Hematopoietic multipotent progenitor cell treated with erythropoietin and hydrocortisone succinate and interleukin-3 and kit ligand, for 8 days (in vitro differentiated cells): ENCODE measurements at regions not wholly inside any gene's neighbourhood (a gene's known extent, or its start where the extent isn't known, plus 50 kb on each side); places are given as distances from the start of the nearest gene placed in this dataset.
"Not testable (repeated sequence)": the region's sequence is repeated elsewhere in the genome, so short reads cannot be mapped to it uniquely, and the experiment has no call there.

Experiments
- DNase-seq: peaks from one replicate; pipeline ENCODE4 v3.0.0-alpha.2; 2015

DNA sequence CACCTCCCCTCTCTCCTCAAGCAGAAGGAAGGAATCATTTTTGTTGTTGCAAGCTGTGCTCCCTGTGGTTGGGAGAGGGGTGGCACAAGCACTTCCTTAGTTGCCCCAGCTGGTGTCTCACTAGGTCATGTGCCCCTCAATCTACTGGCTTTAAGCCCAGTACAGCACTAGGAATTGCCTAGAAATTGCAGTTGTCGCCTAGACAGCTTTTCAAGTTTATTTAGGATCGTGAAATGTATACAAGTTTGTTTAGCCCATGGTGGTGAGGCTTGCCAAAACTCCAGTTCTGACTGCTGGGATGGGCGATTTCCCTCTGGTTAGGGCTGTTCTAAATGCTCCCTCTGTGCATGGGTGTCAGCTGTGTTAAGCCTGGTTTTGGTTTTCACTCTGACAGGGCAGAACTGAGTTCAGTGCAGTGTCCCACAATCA lies 126.8 kb upstream of the ZNF644 start:
- peak; percentile 8 for DNase-seq

DNA sequence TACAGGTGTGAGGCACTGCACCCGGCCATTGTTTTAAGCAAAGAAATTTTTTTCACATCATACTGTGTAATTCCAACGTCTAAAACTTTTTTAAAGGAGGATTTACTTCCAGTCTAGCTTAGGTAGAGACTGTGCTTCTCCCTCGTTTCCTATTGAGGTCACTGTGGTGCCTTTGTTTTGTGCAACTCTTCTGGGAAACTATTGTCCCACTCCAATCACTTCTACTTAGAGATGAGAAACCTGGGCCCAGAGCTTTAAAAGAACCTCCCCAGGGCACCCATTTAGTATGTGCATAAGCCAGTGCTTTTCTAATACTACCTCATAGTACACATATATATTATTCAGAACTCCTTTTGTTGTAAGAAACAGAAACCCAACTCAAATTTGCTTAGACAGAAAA lies 120.0 kb upstream of the ZNF644 start:
- DNase-seq: no peak

DNA sequence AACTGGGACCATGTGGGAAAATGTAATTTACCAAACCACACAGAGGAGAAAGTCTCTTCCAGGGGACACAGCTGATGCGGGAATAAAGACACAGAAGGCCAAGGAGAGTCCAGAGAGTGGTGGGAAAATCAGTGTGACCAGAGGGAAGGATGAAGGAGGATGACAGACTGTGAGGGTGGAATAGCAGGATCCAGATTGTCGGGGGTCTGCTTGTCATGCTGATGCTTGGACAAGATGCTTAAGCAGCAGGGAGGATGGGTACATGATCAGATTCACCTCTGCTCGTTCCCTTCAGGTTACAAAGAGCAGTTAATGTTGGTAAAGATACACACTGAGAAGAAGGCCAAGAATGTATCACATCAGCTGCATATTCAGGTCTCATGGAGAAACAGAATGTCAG lies 117.1 kb upstream of the ZNF644 start:
- DNase-seq: no peak

DNA sequence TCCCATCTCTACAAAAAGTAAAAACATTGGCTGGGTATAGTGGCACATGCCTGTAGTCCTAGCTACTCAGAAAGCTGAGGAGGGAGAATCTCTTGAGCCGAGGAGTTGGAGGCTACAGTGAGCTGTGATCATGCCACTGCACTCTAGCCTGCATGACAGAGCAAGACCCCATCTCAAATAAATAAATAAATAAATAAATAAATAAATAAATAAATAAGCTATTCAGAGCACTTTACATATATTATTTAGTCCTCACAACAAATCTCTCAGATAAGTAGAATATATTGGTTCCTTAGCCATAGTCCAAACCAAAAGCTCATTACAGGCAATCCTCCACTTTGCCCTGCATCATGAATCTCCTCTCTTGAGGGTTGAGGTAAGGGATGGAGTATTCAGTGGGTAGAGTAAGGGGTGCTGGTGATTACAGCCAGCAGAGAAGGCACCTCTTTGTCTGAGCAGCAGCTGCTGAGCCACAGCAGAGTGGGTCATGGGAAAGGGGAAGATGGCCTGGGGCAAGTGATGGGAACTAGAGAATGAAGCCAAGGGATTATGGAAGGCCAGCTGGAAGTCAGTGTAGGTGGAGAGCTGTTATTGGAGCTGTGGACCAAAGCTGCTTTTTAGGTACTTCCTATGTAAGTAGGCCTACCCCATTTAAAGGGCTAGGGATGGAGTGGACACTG lies 115.5 kb upstream of the ZNF644 start:
- no peak for DNase-seq

DNA sequence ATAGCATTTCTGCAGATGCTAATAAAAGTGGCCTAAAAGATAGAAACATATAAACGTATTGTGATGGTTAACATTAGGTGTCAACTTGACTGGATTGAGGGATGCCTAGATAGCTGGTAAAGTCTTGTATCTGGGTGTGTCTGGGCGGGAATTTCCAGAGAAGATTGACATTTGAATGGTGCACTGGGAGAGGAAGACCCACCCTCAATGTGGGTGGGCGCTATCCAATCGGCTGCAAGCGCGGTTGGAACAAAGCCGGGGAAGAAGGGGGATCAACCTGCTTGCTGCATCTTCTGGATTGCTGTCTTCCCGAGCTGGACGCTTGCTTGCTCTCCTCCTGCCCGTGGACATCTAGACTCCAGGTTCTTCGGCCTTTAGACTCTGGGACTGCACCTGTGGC lies 114.0 kb upstream of the ZNF644 start:
- no peak for DNase-seq

DNA sequence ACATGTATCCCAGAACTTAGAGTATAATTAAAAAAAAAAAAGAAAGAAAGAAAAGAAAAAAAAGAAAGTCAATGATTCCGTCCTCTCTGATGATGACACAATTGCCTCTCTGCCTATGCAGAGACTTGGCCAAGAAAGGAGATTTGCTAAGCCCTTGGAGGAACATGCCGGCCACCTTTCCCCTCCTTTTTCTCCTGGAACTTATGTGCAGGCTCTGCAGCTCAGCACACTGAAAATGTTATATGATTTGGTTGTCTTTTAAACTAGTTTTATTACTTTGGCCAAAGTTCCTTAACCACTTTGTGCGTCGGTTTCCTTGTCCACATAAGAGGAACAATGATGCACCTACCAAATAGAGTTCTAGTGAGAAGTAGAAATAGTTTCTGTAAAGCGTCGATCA lies 111.4 kb upstream of the ZNF644 start:
- no peak for DNase-seq

DNA sequence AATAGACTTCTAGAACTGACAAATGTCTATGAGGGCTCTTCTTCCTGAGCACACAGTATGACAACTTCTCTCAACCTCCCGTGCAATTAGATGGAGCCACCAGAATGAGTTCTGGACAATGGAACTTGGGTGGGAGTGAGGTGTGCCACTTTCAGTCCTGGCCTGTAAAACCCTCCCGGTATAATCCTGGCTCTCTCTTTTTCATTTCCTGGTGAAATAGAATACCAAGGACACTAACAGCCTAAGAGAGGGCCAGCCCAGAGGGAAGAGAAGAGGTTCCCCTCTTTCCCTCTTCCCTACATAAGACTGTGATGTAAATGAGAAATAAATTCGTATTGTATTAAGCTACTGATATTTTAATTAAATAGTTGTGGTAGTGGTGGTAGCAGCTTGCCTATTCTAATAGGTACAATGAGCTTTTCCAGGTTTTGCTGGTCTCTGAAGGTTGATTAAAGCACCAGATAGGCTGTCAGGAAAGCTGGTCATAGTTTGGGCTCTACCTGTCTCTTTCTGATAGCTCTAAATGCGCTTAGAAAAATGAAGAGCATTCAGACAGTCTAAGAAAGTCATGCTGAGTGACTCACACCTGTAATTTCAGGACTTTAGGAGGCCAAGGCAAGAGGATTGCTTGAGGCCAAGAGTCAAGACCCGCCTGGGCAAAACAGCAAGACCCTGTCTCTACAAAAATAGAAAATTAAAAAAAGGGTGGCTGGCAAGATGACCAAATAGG lies 108.6 kb upstream of the ZNF644 start:
- no peak for DNase-seq

DNA sequence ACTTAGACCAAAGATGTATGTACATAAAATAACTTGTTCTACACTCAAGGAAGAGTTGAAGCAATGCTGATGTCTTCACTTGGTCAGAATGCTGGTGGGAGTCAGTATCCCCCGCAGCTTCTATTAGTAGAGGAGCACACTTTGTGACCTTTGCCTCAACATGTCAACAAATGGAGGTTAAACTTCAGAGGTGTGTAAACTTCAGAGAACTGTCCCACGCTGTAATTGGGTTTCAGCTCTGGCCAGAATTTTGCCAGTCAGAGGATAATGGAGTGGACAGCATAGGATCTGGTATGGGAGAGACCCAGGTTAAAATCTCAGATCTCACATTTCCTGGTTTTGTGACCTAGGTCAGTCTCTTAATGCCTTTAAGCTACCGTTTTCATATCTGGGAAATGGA lies 107.6 kb upstream of the ZNF644 start:
- DNase-seq: no peak

DNA sequence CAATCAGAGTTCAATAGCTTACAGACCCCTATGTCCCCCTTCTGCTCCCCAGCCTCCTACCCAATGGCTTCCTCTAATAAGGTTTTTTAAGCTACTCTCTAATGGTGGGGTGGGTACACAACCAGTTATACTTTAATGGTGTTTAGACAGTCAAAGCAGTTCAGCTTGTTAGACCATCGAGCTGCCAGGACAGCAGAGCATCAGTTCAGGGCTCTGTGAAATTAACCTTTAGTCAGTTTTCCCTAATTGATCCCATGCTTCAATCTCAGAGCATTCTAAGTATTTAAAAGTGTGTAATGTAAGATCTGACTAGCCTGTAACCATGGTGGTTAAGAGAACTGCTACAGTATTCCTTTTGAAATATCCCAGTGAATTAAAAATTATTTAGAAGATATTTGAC lies 107.2 kb upstream of the ZNF644 start:
- no peak for DNase-seq

DNA sequence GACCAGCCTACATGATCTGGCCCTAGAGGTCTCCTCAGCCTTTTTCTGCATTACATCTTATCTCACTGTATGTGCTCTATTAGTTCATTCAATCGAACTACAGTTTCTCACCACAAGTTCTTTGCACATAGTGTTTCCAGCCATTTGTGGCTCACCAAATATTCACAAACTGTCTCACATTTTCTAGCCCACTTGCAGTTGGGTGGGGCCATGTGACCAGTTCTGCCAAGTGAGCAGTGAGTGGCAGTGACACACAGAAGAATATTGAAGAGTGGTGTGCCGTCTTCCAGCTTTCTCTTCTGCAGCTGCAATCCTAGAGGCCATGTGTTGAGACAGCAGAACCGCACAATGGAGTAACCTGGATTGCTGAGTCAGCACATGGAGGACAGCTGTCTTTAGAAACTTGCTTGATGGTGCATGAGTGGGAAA lies 103.2 kb upstream of the ZNF644 start:
- no peak for DNase-seq

DNA sequence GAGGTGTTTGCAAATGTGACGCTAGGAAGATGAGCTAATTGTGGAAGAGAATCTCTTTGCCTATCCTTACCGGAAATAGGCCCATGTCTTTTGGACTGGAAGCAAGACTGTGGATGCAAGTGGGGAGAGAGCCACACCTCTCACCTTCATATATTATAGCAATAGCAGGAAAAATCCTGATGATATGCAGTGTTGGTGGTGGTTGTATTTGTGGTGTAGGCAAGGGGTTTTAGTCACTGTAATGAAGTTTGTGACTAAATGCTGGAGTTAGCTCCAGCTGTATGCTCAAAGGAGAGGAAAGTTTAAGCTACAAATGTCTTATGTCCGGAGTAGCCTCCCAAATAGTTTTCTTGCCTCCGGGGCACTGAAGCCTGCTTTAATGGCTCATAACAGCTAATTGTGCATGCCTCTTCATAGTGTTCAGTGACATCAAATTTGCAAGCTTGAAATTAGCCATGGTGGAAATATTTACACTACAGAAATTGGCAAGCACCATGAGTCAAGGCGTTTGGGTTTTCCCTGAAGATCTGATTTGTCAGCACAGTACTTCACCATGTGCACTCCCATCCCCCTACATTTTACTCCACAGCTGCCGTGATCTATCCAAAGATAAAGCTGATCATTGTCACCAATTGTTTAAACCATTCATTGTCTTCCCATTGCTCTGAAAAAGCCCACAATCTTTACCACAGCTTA lies 102.6 kb upstream of the ZNF644 start:
- DNase-seq: no peak

DNA sequence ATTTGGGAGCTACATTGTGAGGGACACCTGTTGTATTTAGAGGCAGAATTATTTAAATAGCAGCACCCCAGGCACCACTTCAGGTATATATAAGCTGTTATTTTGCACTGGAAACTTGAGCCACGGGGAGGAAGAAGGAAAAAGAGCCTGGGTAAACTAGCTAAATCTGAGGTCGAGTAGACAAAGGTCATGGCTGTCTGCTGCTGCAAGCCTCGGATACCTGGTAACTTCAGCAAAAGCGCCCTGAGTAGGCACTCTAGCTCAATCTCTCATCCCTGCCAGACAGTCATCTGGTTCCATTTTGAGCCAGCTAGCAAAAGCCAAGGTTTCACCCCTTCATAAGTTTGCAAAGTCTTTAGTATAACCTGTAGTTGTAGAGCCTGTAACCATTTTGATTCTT lies 101.9 kb upstream of the ZNF644 start:
- DNase-seq: no peak

DNA sequence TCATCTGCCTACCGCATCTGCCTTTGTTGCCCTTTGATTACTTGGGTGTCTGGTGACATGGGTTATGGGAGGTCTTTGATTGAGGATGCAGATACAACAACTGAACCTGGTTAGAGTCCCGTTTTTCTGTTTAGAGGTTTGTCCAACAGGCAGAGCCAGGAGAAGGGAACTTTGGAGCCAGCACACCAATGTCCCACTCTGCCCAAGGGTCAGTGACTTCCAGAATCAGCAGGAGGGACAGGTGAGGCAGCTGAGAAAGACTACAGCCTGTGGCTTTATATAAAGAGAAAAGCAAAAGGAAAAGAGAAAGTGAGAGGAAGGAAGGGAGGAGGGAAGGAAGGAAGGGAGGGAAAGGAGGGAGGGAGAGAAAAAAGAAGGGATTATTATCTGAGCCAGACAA lies 101.5 kb upstream of the ZNF644 start:
- no peak for DNase-seq

DNA sequence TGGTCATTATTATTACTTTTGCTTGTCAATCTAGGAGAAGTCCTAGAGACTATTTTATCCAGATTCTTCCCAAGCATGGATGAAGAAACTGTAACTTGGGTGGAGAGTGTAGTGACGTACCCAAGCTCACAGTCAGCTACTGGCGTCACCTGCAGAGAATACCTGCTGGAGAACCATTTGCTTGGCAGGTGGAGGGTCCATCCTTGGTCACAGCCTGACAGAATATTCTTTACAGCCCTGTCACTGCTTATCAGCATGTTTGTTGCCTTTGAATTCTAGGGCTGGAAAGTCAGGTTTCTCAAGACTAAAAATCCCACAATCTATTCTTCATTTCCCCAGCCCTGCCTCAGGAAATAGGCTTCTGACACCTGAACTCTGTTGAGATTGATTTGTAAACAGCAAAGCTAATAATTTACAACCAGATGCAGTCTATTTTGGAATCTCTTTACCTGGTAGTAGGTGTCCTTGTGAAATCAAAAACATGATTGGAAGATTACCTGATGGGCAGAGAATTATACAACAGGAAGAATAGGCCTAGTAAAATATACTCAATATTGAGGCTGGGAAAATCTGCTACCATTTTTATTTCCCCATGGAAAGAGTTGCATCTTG lies 100.4 kb upstream of the ZNF644 start:
- no peak for DNase-seq

DNA sequence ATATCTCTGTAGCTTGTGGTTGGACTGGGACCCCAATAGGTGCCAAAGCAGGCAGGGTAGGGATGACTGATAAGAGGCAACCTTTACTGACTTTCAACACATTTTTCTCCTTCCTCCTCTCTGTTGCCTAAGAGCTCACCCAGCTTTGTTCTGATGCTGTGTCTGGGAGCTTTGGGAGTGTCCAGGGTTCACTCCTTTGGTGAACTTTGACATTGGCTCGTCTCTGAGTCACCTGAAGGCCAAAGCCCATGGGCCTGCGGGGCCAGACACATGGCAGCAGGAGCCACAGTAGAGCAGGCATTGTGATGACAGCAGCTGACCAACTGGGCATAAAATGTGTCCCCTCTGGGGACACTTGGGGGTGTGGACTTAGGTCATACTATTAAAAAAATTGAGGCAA lies 99.5 kb upstream of the ZNF644 start:
- no peak for DNase-seq

DNA sequence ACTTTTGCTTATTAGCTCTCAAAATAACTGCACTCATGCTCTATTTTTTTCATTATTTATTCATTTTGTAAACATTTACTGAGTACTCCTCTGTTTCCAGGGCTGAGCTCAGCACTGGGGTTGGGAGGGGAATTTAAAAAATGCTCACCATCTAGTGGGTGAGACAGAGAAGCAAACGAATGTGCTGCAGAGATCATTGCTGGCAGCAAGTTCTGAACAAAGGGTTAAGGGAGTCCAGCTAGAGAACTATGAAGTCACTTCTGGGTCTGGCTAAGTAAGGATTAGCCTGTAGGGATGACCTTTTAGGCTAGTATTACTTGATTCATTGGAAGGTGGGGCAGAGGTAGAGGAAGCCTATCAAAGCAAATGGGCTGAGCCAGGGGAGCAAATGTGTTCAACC lies 99.1 kb upstream of the ZNF644 start:
- DNase-seq: no peak

DNA sequence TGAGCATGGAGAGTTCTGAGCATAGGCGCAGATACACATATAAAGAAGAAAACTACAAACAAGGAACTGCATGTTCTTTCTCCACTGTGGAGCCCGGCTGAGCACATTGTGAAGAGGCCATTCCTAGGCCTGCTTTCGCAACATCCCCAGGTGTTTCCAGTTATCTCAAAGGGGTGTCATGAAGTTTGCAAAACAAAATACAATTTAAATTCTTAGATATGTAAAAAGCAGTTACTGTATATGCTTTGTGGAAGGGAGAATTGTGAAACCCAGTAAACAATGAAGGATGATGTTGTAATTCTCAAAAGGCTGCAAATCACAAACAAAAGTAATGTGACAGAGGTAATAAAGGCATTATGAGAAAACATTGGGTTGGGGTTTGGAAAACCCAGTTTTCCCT lies 98.6 kb upstream of the ZNF644 start:
- DNase-seq: no peak

DNA sequence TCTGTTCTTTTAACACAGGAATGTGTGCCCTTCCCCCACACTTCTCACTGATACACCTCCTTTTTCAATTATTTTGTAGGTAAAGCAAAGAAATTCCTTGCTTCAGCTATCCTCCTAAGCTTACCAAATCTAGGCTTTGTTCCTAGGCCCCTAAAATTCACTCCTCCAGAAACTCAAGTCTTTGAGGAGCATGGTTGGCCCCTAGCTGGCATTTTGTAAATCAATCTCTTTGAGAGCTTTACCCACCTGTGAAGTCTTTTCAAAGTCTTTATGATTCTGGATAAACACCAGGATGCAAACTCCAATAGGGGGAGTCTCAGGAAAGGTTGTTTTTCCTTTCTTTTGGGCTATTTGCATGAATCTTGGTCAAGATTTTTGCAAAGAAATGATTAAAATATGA lies 82.9 kb upstream of the ZNF644 start:
- no peak for DNase-seq

DNA sequence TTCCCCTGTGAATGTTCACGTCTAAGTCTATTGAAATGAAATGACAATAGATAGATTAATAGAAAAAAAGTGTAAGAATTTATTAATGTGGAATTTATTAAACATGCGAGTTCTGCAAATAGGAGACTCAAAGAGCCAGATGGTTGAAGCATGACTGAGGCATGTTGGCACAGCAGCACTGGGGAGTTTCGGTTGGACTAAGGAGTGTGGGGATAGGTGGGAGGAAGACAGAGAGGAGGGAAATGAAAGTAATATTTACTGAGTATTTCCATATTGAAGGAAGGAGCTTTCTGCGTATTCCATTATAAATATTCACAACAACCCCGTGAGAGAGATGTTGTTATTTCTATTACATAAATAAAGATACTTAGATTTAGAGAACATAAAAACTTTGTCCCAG lies 79.5 kb upstream of the ZNF644 start:
- DNase-seq: no peak

DNA sequence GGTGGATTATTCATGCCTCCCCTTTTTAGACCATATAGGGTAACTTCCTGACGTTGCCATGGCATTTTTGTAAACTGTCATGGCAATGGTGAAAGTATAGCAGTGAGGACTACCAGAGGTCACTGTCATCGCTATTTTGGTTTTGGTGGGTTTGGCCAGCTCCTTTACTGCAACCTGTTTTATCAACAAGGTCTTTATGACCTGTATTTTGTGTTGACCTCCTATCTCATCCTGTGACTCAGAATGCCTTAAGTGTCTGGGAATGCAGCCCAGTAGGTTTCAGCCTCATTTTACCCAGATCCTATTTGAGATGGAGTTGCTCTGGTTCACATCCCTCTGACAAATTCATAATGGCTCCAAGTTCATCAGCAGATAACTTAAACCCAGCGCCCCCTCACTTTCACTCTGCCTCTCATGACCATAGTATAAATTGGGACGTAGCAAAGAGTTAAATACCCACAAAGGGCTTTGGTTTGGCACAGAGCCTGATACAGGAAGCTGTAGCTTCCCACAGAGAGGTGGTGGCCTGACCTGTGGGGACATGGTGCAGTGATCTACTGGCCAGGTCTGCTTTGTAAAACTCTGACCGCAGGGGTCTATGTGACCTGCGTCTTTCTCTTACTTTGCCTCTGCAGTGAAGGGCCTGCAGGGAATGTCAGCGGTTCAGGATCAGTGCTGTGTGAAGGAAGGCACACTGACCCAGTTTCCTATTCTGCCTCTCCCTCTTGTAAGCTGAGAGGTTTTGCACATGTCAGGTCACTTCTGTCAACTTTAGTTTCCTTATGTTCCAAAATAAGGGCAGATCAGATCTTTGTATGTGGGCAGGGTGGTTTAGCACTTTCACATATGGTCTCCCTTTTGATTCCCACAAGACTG lies 78.1 kb upstream of the ZNF644 start:
- no peak for DNase-seq

DNA sequence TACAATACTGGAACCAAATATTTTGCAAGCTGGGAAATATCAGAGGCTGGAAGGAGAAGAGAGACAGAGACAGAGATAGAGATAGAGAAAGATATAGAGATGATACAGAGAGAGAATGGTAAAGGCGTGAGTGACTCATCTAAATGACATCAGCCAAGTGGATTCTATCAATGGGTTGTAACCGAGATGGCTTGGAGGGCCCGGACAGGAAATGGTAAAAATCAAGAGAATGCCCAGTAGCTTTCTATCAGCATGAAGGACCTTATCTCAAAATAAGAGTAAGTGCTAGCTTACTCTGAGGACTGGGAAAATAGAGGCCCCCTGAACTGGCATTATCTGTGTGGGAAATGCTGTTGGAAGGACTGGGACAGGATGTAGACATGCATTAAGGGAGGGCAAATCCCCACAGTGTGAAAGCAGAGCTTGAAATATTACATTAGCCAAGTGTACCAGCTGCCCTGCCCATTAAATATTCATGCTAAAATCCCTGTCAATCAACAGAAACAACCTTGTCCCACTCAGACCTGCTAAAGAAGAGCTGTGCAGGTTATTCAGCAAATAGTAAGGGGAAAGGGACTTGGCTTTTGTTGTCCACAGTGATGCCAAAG lies 76.6 kb upstream of the ZNF644 start:
- DNase-seq: no peak

DNA sequence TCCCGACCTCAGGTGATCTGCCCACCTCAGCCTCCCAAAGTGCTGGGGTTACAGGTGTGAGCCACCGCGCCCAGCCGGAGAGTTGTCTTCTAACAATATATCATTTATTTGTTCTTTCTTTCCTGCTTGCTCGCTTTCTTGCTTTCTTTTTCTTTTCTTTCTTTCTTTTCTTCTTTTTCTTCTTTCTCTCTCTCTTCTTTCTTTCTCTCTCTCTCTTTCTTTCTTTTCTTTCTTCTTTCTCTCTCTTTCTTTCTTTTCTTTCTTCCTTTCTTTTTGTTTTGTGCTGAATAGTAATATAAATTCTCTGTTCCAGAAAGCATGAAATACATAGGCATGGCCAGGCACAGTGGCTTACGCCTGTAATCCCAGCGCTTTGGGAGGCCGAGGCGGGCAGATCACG lies 73.5 kb upstream of the ZNF644 start:
- not testable (repeated sequence) for DNase-seq
